HG03558 (cell line): ENCODE measurements at regions not wholly inside any gene's neighbourhood (a gene's known extent, or its start where the extent isn't known, plus 50 kb on each side); places are given as distances from the start of the nearest gene placed in this dataset.
"Not testable (repeated sequence)": the region's sequence is repeated elsewhere in the genome, so short reads cannot be mapped to it uniquely, and the experiment has no call there.

Experiments
- ATAC-seq: cut with Tn5 transposase; IDR thresholded peaks from one replicate; pipeline ENCODE4 v1.9.1; 2021; ENCODE audit warnings: moderate number of reproducible peaks; ENCODE audit not compliant: unreplicated experiment; ENCODE audit errors: extremely low read depth

- no peak for ATAC-seq
Measured at GRCh38 chr2:182593394-182593975, 122.6 kb upstream of the DNAJC10 start.

GRCh38 chr2:182594286-182594685, 121.8 kb upstream of the DNAJC10 start:
- ATAC-seq: no peak

- no peak for ATAC-seq
Measured at GRCh38 chr2:182595650-182596049, 120.4 kb upstream of the DNAJC10 start.

GRCh38 chr2:182597570-182598295, 118.3 kb upstream of the DNAJC10 start:
- no peak for ATAC-seq

- ATAC-seq: no peak
Measured at GRCh38 chr2:182598626-182599025, 117.4 kb upstream of the DNAJC10 start.

GRCh38 chr2:182605166-182605565, 110.9 kb upstream of the DNAJC10 start:
- ATAC-seq: no peak

GRCh38 chr2:182606728-182607681, 109.1 kb upstream of the DNAJC10 start:
- ATAC-seq: no peak

- no peak for ATAC-seq
Measured at GRCh38 chr2:182608181-182608845, 107.7 kb upstream of the DNAJC10 start.

- ATAC-seq: not testable (repeated sequence)
Measured at GRCh38 chr2:182609005-182609404, 107.1 kb upstream of the DNAJC10 start.

- no peak for ATAC-seq
Measured at GRCh38 chr2:182610231-182610630, 105.8 kb upstream of the DNAJC10 start.

- ATAC-seq: no peak
Measured at GRCh38 chr2:182611009-182611408, 105.0 kb upstream of the DNAJC10 start.

GRCh38 chr2:182615036-182615435, 101.0 kb upstream of the DNAJC10 start:
- ATAC-seq: no peak

- ATAC-seq: no peak
Measured at GRCh38 chr2:182616471-182617393, 99.3 kb upstream of the DNAJC10 start.

- no peak for ATAC-seq
Measured at GRCh38 chr2:182618672-182619079, 97.4 kb upstream of the DNAJC10 start.

- ATAC-seq: no peak
Measured at GRCh38 chr2:182619276-182619675, 96.8 kb upstream of the DNAJC10 start.

- ATAC-seq: no peak
Measured at GRCh38 chr2:182621191-182621590, 94.9 kb upstream of the DNAJC10 start.

- no peak for ATAC-seq
Measured at GRCh38 chr2:182621810-182622209, 94.2 kb upstream of the DNAJC10 start.

GRCh38 chr2:182622231-182622630, 93.8 kb upstream of the DNAJC10 start:
- no peak for ATAC-seq

GRCh38 chr2:182625814-182626213, 90.2 kb upstream of the DNAJC10 start:
- ATAC-seq: no peak
